ENCODE measurements at regions not wholly inside any gene's neighbourhood (a gene's known extent, or its start where the extent isn't known, plus 50 kb on each side); places are given as distances from the start of the nearest gene placed in this dataset.

DNA sequence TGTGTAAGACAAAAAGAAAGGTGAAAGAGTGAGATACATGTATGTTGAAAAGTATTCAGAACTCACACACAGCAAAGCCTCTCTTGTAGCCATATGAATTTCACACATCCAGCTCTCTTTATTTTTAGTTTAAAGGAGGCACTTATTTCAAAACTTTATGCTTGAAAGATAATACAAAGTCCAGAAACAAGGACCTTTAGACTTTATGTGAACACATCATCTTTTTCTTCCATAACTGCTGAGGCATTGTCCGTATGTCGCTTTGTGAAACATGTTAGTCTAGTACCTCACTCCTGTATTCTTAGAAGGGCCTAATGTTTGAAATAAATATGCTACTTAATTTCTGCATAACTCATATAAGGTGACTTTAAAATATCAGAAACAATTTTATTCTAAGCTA, 763.4 kb downstream of the GBE1 start:
- no peak for DNase-seq (ENCODE audit: low read depth in 1 of 2, low spot score in 1 of 2)
- WGBS (ENCODE audit: missing lambda C conversion rate) = 46% methylated on average over 2 of the region's 2 CpGs
- TF ChIP-seq TP53 (CRISPR knock-in tag; IDR thresholded peaks at IDR 0.05) (no peak), ZSCAN20 (CRISPR knock-in tag; IDR thresholded peaks at IDR 0.05) (no peak), MYC (IDR thresholded peaks at IDR 0.05; ENCODE audit: borderline replicate concordance, low read length) (no peak), SREBF2 (IDR thresholded peaks at IDR 0.05) (no peak), HDAC2 (IDR thresholded peaks at IDR 0.05) (no peak), RNF2 (IDR thresholded peaks at IDR 0.05; ENCODE audit: borderline replicate concordance, low read depth) (no peak), ZC3H11A (IDR thresholded peaks at IDR 0.05) (no peak), ZNF302 (CRISPR knock-in tag; IDR thresholded peaks at IDR 0.05) (no peak), RAD21 (conservative IDR thresholded peaks at IDR 0.05 in 1 of 2, IDR thresholded peaks at IDR 0.05 in 1 of 2) (no peak), PHF8 (IDR thresholded peaks at IDR 0.05; ENCODE audit: borderline replicate concordance, low read depth) (no peak), MAFK (IDR thresholded peaks at IDR 0.05; ENCODE audit: partially characterized antibody) (no peak), RFX5 (IDR thresholded peaks at IDR 0.05) (no peak), NFE2L2 (conservative IDR thresholded peaks at IDR 0.05; ENCODE audit: low read length) (no peak)
- TF ChIP-seq, protein P1, sequence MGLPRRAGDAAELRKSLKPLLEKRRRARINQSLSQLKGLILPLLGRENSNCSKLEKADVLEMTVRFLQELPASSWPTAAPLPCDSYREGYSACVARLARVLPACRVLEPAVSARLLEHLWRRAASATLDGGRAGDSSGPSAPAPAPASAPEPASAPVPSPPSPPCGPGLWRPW (IDR thresholded peaks at IDR 0.05) = no peak
- TF ChIP-seq, protein P2, sequence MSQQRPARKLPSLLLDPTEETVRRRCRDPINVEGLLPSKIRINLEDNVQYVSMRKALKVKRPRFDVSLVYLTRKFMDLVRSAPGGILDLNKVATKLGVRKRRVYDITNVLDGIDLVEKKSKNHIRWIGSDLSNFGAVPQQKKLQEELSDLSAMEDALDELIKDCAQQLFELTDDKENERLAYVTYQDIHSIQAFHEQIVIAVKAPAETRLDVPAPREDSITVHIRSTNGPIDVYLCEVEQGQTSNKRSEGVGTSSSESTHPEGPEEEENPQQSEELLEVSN (IDR thresholded peaks at IDR 0.05; ENCODE audit: borderline replicate concordance, low read depth) = no peak
- TF ChIP-seq, protein P3, sequence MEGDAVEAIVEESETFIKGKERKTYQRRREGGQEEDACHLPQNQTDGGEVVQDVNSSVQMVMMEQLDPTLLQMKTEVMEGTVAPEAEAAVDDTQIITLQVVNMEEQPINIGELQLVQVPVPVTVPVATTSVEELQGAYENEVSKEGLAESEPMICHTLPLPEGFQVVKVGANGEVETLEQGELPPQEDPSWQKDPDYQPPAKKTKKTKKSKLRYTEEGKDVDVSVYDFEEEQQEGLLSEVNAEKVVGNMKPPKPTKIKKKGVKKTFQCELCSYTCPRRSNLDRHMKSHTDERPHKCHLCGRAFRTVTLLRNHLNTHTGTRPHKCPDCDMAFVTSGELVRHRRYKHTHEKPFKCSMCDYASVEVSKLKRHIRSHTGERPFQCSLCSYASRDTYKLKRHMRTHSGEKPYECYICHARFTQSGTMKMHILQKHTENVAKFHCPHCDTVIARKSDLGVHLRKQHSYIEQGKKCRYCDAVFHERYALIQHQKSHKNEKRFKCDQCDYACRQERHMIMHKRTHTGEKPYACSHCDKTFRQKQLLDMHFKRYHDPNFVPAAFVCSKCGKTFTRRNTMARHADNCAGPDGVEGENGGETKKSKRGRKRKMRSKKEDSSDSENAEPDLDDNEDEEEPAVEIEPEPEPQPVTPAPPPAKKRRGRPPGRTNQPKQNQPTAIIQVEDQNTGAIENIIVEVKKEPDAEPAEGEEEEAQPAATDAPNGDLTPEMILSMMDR (IDR thresholded peaks at IDR 0.05) = no peak
- Histone ChIP-seq H3K27ac (no peak overlapping the region), H3K4me3 (no peak overlapping the region), H3K9me3 (no peaks in the 10 kb centered on the region), H3K4me2 (no peak overlapping the region), H3K4me1 (no peaks in the 10 kb centered on the region)
- ChIA-PET POLR2A (no interaction called here), CTCF (no interaction called here)
- FAIRE-seq = no peak
- no peak for ATAC-seq

DNA sequence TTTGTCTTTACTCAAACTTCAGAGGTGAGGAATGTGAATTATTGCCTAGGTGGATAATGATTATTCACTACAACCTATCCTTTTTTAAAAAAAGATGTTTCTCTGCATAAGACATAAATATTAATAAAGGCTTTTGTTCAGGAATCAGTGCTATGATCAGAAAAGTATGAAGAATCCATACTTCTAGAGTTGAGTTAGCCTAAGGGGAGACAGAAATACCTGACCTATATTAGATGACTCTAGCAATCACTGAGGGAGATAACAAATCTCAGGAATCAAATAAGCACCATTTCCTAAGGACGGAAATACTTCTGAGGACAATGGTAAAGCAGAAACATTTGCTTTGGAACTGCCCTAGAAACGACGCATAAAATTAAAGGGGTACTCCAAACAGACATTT, 763.8 kb downstream of the GBE1 start:
- WGBS (ENCODE audit: missing lambda C conversion rate) = 11% methylated on average over 3 of the region's 3 CpGs
- FAIRE-seq (no peak), ATAC-seq (no peak), DNase-seq (ENCODE audit: low read depth in 1 of 2, low spot score in 1 of 2) (no peak)
- Histone ChIP-seq H3K4me2 (no peak overlapping the region), H3K27ac (no peak overlapping the region), H3K4me3 (no peak overlapping the region), H3K9me3 (no peaks in the 10 kb centered on the region), H3K4me1 (no peaks in the 10 kb centered on the region)
- TF ChIP-seq HOXB5 (CRISPR knock-in tag; IDR thresholded peaks at IDR 0.05) (no peak), FOSL2 (IDR thresholded peaks at IDR 0.05) (no peak), FOSL2 (CRISPR knock-in tag; IDR thresholded peaks at IDR 0.05) (no peak), CBX2 (IDR thresholded peaks at IDR 0.05; ENCODE audit: borderline replicate concordance, low read depth) (no peak), TFCP2L1 (CRISPR knock-in tag; IDR thresholded peaks at IDR 0.05) (no peak), EP300 (IDR thresholded peaks at IDR 0.05) (no peak), SMC3 (IDR thresholded peaks at IDR 0.05) (no peak), BHLHE40 (IDR thresholded peaks at IDR 0.05; ENCODE audit: low read depth, low read length) (no peak), ZSCAN20 (CRISPR knock-in tag; IDR thresholded peaks at IDR 0.05) (no peak), RAD21 (conservative IDR thresholded peaks at IDR 0.05 in 1 of 2, IDR thresholded peaks at IDR 0.05 in 1 of 2) (no peak)
- TF ChIP-seq, protein P4, sequence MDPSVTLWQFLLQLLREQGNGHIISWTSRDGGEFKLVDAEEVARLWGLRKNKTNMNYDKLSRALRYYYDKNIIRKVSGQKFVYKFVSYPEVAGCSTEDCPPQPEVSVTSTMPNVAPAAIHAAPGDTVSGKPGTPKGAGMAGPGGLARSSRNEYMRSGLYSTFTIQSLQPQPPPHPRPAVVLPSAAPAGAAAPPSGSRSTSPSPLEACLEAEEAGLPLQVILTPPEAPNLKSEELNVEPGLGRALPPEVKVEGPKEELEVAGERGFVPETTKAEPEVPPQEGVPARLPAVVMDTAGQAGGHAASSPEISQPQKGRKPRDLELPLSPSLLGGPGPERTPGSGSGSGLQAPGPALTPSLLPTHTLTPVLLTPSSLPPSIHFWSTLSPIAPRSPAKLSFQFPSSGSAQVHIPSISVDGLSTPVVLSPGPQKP (IDR thresholded peaks at IDR 0.05; ENCODE audit: low read depth, low read length) = no peak
- TF ChIP-seq, protein P5, sequence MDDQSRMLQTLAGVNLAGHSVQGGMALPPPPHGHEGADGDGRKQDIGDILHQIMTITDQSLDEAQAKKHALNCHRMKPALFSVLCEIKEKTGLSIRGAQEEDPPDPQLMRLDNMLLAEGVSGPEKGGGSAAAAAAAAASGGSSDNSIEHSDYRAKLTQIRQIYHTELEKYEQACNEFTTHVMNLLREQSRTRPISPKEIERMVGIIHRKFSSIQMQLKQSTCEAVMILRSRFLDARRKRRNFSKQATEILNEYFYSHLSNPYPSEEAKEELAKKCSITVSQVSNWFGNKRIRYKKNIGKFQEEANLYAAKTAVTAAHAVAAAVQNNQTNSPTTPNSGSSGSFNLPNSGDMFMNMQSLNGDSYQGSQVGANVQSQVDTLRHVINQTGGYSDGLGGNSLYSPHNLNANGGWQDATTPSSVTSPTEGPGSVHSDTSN (IDR thresholded peaks at IDR 0.05) = no peak
- TF ChIP-seq, protein P3 (IDR thresholded peaks at IDR 0.05) = no peak
- CTCF ChIA-PET = no interaction called here
- POLR2A ChIA-PET = no interaction called here

Measured in A549 (cell line).